ENCODE measurements at regions not wholly inside any gene's neighbourhood (a gene's known extent, or its start where the extent isn't known, plus 50 kb on each side); places are given as distances from the start of the nearest gene placed in this dataset.

DNA sequence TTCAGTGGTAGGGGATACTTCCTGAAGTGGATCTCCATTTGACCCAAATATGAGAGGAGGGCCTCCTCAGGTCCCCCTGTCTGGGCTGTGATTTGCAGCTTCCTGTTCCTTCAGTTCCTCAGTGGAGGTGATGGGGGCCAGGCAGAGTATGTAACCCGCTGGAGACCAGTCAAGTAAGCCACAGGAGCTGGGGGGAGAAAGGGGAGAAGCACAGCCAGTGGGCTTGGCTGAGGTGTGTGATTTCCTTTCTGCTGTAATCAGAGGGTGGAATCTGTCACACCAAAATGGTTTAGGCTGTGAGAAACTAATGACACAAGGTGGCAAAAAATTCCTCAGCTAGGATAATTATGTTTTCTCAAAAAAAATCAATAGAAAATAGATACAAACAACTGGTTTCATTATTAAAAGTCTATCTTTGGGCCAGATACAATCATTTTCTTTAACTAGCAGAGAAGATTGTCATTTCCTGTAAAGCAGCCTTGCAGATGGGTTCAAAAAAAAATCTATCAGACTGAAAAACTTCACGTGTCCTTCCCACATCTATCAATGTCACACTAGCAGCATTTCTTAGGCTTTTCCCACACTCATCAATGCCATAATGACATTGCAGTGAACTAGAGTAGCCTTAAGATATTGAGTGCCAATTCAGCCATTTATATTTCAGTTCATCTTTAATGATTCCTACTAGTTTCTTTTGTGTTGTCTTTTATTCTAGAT lies 1660.3 kb downstream of the EFNB2 start:
- TF ChIP-seq POLR2AphosphoS5 (IDR thresholded peaks at IDR 0.05; ENCODE audit: low read depth), result no peak
- no peak for TF ChIP-seq EZH2phosphoT487 (IDR thresholded peaks at IDR 0.05; ENCODE audit: unreplicated experiment)
- TF ChIP-seq, protein P1, sequence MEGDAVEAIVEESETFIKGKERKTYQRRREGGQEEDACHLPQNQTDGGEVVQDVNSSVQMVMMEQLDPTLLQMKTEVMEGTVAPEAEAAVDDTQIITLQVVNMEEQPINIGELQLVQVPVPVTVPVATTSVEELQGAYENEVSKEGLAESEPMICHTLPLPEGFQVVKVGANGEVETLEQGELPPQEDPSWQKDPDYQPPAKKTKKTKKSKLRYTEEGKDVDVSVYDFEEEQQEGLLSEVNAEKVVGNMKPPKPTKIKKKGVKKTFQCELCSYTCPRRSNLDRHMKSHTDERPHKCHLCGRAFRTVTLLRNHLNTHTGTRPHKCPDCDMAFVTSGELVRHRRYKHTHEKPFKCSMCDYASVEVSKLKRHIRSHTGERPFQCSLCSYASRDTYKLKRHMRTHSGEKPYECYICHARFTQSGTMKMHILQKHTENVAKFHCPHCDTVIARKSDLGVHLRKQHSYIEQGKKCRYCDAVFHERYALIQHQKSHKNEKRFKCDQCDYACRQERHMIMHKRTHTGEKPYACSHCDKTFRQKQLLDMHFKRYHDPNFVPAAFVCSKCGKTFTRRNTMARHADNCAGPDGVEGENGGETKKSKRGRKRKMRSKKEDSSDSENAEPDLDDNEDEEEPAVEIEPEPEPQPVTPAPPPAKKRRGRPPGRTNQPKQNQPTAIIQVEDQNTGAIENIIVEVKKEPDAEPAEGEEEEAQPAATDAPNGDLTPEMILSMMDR (conservative IDR thresholded peaks at IDR 0.05; ENCODE audit: low read depth in 2 of 2), result no peak
- TF ChIP-seq, protein P2, sequence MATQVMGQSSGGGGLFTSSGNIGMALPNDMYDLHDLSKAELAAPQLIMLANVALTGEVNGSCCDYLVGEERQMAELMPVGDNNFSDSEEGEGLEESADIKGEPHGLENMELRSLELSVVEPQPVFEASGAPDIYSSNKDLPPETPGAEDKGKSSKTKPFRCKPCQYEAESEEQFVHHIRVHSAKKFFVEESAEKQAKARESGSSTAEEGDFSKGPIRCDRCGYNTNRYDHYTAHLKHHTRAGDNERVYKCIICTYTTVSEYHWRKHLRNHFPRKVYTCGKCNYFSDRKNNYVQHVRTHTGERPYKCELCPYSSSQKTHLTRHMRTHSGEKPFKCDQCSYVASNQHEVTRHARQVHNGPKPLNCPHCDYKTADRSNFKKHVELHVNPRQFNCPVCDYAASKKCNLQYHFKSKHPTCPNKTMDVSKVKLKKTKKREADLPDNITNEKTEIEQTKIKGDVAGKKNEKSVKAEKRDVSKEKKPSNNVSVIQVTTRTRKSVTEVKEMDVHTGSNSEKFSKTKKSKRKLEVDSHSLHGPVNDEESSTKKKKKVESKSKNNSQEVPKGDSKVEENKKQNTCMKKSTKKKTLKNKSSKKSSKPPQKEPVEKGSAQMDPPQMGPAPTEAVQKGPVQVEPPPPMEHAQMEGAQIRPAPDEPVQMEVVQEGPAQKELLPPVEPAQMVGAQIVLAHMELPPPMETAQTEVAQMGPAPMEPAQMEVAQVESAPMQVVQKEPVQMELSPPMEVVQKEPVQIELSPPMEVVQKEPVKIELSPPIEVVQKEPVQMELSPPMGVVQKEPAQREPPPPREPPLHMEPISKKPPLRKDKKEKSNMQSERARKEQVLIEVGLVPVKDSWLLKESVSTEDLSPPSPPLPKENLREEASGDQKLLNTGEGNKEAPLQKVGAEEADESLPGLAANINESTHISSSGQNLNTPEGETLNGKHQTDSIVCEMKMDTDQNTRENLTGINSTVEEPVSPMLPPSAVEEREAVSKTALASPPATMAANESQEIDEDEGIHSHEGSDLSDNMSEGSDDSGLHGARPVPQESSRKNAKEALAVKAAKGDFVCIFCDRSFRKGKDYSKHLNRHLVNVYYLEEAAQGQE (IDR thresholded peaks at IDR 0.05; ENCODE audit: unreplicated experiment), result no peak
- no peak for TF ChIP-seq EZH2 (IDR thresholded peaks at IDR 0.05; ENCODE audit: low read depth, unreplicated experiment)
- TF ChIP-seq JUNB (IDR thresholded peaks at IDR 0.05; ENCODE audit: unreplicated experiment), result no peak
- TF ChIP-seq NANOG (IDR thresholded peaks at IDR 0.05; ENCODE audit: borderline replicate concordance), result no peak
- TF ChIP-seq ZNF114 (CRISPR knock-in tag; IDR thresholded peaks at IDR 0.05), result no peak

Data from GM23338 (cell line).